HK-2 (cell line): ENCODE measurements at regions not wholly inside any gene's neighbourhood (a gene's known extent, or its start where the extent isn't known, plus 50 kb on each side); places are given as distances from the start of the nearest gene placed in this dataset.
"Not testable (repeated sequence)": the region's sequence is repeated elsewhere in the genome, so short reads cannot be mapped to it uniquely, and the experiment has no call there.

Source experiments
- DNase-seq: peaks from one replicate; pipeline ENCODE4 v3.0.0-alpha.2; 2018; ENCODE audit not compliant: unreplicated experiment

DNA sequence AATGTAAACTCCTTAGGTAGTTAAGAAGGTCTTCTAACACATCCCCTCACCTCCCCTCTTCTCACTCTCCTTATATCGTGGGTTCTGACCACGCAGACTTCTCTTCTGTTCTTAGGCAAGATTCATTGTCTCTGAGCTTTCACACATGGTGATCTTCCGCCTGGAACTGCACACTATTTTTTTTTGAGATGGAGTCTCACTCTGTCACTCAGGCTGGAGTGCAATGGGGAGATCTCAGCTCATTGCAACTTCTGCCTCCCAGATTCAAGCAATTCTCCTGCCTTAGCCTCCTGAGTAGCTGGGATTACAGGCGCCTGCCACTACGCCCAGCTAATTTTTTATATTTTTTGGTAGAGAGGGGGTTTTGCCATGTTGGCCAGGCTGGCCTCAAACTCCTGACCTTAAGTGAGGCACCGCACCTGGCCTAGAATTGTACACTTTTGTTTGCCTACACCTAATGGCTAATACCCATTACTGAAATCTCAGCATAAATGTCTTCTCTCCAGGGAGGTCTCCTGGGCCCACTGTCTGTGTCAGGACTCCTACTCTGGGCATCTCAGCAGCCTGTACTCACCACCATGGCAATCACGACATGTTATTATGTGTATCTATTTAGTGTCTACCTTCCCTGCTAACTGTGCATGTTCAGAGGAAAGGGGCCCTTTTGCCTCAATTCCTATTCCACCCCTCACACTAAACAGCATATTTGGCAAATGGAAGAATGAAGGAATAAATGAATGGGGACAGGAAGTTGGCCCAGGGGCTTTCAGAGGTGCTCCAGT is 646.3 kb upstream of the DPP6 start:
- DNase-seq = no peak

GRCh38 chr7:153406486-153406872 is 645.7 kb upstream of the DPP6 start:
- no peak for DNase-seq

DNA sequence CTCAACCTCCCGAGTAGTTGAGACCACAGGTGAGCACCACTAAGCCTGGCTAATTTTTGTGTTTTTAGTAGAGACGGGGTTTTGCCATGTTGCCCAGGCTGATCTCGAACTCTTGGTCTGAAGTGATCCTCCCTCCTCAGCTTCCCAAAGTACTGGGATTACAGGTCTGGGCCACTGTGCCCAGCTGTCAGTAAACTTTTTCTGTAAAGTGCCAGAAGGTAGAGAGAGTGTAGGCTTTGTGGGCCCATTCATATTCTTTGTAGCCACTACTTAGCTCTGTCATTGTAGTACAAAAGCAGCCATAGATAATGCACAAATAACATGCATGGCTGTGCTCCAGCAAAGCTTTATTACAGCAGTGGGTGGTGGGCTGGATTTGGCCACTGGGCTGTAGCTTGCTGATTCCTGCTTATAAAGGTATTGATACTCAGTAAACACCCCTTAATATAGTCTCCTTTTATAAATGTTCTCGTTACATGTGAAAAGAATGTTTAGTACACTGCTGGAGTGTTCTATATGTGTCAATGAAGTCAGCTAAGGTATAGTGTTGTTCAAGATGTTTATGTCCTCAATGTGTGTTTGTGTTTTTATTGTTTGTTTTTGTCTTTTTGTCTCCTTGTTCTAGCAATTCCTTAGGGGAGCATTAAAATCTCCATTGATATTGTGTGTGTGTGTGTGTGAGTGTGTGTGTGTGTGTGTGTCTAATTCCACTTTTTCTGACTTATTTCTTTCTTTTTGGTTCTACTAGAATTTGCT is 644.7 kb upstream of the DPP6 start:
- DNase-seq = no peak

DNA sequence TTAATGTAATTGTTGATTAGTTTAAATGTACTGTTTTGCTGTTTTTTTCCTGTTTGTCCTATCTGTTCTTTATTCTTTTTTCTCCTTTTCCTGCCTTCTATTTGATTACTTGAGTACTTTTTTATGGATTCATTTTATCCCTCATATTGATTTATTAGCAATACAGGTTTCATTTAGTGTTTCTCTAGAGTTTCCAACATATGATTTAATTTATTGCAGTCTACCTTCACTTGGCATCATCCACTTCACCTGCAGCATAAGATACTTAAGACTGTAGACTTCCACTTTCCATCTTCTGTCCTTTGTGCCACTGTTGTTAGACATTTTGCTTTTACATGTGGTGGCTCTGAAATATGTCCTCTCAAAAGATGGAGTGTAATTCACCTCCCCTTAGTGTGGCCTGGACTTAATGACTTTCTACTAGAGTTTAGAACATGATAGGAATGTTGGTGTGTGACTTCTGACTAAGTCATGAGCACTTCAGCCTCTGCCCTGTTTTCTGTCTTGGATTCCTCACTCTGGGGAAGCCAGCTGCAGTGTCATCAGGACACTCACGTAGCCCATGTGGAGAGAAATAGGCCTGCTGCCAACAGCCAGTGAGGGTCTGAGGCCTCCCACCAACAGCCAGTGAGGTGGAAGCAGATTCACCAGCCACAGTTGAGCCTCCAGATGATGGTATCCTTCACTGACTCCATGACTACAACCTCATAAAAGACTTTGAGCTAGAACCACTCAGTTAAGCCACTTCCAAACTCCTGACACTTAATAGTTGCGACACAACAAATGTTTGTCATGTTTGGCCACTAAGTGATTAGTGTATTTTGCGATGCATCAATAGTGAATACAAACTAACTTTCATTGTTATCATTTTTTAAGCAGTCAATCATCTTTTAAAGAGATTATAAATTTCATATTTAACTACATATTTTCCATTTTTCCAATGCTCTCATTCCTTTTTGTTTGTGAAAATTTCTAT is 643.5 kb upstream of the DPP6 start:
- DNase-seq = no peak

GRCh38 chr7:153409567-153410342 is 642.4 kb upstream of the DPP6 start:
- DNase-seq = not testable (repeated sequence)

DNA sequence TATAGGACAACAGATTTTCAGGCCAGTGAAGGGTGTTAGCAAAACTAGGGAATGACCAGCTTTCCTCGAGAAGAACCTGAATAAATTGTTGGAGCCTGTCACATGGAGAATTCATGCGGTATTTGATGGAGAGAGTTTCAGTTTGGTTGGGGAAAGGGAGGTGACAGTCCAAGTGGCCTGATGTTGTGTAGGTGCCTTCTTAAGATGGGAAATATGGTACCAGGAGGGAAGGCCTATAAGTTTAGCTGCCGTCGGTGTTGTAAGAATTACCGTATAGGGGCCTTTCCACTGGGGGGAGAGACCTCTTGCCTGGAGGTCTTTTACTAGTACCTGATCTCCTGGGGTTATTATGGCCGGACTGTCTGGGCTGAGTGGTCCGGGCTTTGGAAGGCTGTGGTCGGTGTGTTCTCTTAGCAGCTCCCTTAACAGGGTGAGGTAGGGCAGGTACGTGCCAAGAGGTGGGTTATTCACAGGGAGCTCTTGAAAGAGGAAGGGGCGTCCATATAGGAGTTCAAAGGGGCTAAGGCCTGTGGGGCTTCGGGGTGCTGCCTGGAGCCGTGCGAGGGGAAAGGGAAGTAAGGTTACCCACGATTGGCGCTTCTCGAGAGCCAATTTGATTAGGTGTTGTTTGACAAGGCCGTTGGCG is 641.1 kb upstream of the DPP6 start:
- DNase-seq = not testable (repeated sequence)

DNA sequence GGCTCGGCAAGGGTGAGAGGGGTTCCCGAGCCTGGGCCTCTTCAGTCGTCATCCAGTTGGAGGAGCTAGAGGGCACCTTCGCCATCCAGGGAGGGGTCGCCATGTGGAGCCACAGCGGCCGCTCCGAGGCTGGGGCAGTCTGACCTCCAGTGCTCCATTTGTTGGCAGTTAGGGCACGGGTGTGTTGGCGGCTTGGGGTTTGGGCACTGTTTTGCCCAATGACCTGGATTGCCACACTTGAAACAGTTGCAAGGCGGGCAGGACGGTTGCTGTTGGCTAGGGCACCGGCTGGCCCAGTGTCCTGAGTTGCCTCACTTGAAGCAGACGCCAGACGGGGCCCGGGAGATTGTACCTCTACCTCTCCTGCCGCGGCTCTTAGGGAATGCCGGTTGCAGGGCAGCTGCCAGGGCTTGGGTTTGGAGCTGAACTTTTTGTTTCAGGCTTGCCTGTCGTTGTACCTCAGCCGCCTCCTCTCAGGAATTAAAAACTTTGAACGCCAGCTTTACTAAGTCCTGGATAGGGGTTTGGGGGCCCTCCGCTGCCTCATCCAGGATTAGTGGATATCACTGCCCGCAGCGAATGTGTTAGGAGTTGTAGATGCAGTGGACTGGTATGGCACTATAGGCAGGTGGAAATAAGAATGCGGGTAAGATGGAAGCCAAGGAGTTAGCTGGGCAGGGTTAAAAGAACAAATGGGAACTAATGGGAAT is 639.9 kb upstream of the DPP6 start:
- not testable (repeated sequence) for DNase-seq

GRCh38 chr7:153412824-153413198 is 639.4 kb upstream of the DPP6 start:
- not testable (repeated sequence) for DNase-seq

DNA sequence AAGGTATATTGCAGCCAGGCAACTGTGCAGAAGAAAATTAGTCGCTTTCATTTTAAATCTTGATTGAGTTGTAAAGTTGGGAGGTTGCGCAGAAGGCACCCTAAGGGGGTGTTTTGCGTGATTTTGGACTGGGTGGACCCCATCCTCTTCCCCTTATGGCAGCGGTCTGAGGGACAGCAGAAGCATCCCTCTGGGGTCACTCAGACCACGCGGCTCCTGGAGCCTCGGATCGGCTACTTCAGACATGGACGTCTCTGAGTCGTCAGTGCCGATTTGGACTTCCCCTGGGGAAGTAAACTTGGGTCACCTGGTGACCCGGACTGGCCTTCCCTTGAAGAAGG is 639.0 kb upstream of the DPP6 start:
- no peak for DNase-seq

DNA sequence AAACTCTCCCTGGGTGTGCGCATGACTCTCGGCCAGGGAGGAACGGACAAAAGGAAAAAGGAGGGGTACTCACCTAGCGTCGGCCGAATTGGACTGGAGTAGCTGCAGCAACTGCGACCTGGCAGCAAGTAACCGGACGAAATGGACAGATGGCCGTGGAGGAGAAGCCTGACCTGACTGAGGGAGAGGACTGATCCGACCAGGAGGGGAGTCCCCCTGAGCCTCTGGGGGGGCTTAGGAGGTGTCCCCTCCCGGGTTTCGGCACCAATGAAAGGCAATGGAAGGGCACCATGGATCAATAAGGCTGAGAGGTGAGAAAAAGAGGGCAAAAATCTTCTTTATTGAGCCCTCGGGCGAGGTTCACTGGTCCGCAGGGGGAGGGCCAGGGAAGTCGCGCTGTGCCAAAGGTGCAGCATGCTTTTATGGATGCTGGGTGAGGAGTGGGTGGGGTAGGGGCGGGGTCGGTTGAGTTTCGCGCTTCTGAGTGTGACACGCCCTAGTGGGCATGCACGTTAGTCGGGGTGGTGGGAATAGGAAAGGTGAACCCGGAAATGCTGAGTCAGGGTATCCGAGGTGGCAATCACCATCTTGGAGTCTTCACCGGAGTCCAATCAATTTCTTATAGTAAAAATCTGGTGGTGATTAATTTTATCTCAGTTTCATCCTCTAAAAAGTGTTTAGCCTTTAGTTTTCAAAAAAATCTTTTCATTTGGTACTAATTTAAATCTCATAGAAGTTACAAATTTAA is 638.5 kb upstream of the DPP6 start:
- DNase-seq = no peak

DNA sequence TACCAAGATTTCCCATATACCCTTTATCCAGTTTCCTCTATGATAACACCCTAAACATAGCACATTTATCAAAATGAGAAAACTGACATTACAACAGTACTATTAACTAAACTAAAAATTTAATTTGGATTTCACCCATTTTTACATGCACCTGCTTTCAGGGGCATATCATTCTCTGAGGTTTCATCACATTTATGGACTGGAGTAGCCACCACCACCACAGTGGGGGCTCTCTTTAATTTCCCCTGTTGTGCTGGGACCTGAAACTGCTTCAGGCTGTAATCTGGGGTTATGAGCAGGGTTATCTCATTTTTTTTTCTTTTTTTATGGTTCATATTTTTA is 637.9 kb upstream of the DPP6 start:
- DNase-seq = no peak

GRCh38 chr7:153415632-153416031 is 636.6 kb upstream of the DPP6 start:
- no peak for DNase-seq

GRCh38 chr7:153422291-153423209 is 629.6 kb upstream of the DPP6 start:
- DNase-seq = no peak

DNA sequence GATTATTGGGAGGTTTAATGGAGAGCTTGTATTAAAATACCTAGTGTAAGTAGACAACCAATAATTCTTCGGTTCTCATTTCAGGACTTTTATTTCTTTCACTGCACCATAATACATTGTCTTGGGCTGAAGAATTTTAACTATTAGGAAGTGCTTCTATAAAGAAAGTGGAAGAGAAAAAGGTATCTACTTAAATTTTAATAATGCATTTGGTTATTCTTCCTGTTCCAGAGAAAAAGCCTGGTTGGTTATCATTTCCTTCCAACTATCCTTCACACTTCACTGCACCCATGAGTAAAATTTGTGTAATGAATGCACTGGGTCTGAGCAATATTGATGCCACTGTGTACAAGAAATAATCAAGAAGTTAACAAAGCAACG is 629.0 kb upstream of the DPP6 start:
- DNase-seq = no peak

DNA sequence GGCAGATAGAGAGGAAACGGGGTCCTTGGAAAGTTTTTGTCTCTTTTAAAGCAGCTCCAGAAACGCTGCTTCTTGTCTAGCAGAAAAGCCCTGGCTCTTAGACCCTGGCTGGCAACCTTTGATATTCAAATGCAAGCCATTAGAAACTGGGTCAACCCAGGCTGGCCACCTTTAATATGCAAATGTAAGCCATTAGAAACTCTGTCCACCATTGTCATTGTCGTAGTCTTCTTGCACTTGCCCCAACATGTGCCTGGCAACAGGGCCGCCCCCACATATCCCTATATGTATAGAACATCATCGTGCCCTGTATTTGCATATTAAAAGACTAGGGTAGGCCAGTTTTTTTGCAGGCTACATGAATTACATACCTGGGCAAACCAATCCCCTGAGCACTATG is 621.3 kb upstream of the DPP6 start:
- DNase-seq = no peak

DNA sequence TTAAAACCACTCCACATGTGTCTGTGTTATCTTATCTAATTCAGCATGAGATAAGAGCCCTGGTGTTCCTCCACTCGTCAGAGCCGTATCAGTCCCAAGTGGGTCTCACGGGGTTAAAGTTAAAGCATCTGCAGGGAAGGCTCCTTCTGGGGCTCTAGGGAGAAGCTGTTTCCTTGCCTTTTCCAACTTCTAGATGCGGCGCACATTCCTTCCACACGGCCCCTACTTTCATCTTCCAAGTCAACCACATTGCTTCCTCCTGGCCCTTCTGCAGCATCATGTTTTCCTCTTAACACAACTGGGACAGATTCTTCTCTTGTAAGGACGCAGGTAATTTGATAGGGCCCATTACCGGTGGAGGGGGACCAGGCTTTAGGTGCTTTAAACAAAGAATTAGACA is 620.1 kb upstream of the DPP6 start:
- no peak for DNase-seq

- DNase-seq = no peak
Observed at GRCh38 chr7:153433223-153433622, 619.0 kb upstream of the DPP6 start.

- no peak for DNase-seq
Observed at GRCh38 chr7:153440715-153441114, 611.5 kb upstream of the DPP6 start.
